CD4-positive, alpha-beta T cell treated with Interleukin-15 for 1 hour (primary cell): ENCODE measurements at regions not wholly inside any gene's neighbourhood (a gene's known extent, or its start where the extent isn't known, plus 50 kb on each side); places are given as distances from the start of the nearest gene placed in this dataset.

Source experiments
- DNase-seq: peaks from one replicate; pipeline ENCODE4 v3.0.0-alpha.2; 2020

GRCh38 chr12:116382686-116383530 lies 105.4 kb upstream of the MED13L start:
- no peak for DNase-seq

DNA sequence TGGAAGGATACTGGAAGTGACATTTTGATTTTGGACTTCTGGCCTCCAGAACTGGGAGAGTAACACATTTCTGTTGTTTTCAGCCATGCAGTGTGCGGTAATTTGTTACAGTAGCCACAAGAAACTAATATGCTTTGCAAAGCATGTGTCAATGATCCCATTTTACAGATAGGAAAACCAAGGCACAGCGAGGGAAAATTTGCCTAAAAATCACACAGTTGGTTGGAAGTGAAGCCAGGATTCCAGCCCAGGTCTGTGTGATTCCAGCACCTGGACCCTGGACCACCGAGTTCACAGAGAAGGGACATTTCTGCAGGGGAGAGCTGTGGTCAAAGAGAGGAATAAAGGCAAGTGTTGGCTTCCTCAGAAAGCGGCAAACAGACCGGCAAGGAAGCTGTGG lies 106.7 kb upstream of the MED13L start:
- DNase-seq: no peak

GRCh38 chr12:116384691-116385485 lies 107.4 kb upstream of the MED13L start:
- peak; percentile 33 for DNase-seq

- no peak for DNase-seq
Observed at GRCh38 chr12:116385486-116386217, 108.2 kb upstream of the MED13L start.

DNA sequence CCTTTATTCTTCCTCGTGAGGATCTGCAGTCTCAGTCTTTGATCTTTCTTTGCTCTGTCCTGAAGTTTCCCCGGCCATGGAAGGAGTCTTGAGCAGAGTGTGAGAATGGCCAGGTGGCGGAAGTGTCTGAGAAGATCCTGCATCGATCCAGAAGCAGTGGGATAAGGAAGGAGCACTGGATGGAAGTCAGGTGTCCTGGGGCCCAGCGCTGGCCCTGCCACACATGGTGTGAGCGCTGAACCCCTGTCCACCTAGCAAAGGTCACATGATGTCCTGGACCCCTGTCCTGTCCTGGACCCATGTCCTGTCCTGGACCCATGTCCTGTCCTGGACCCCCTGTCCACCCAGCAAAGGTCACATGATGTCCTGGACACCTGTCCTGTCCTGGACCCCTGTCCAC lies 111.8 kb upstream of the MED13L start:
- DNase-seq: no peak

DNA sequence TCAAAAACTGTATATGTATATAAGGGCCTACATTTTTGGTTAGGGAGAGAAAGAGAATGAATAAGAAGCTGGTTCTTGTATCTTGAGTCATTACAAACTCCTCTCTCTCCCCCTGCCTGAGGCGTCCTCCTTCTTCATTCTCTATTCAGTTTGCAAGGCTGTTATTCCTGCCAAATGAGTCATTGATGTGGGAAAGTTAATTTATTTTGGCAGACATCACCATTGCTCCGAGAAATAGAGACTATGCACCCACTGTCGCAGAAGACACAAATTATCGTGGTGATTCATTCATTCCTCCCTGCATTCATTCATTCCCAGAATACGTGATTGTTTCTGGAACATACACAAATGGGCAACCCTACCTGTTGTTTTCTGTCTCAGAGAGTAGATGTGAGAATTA lies 112.5 kb upstream of the MED13L start:
- no peak for DNase-seq

GRCh38 chr12:116390401-116391335 lies 113.2 kb upstream of the MED13L start:
- no peak for DNase-seq

DNA sequence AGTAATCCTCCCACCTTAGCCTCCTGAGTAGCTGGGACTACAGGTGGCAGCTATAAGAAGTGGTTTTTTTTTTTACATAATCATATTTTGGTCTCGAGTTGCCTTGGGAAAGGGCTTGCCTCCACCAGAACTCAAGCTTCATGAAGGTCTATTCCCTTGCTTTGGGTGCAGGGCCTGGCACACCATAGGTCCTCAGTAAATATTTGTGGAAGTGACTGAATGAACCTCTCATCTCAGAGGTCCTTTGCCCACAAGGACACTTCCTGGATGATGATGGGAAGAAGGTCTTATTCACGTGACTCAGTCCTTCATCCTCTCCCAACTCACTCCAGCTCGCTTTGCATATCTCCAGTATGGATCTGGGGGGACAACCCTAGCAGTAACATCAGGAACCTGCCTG lies 114.0 kb upstream of the MED13L start:
- DNase-seq: no peak

- DNase-seq: no peak
Observed at GRCh38 chr12:116392061-116392460, 114.6 kb upstream of the MED13L start.

DNA sequence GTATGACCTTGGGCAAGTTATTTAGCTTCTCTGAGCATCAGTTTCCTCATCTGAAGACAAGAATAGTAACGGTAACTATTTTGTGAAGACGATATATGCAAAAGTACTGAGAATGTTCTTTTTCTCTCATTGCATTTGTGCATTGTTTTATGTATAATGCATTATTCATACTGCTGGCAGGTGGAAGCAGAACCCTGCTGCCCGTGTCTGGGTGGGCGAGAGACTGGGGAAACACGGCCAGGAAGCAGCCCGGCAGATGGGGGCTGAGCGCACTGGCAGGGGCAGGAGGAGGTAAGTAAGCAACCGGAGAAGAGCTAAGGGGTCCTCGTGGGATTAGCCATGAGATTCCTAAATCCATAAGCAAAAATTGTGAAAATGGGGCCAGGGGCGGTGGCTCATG lies 115.8 kb upstream of the MED13L start:
- no peak for DNase-seq

- DNase-seq: no peak
Observed at GRCh38 chr12:116393859-116394650, 116.6 kb upstream of the MED13L start.

DNA sequence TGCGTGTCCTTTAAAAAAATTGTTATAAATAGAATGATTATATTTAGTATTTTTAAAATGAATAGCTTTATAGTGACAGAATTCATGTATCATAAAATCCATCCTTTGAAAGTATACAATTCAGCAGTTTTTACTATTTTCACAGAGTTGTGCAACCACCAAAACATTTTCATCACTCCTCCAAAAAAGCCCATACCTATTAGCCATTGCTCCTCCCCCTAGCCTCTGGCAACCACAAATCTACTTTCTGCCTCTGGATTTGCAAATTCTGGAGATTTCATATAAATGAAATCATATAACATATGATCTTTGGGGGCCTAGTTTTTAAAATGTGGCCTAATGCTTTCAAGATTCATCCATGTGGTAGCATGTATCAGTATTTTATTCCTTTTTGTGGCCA lies 117.9 kb upstream of the MED13L start:
- DNase-seq: no peak

GRCh38 chr12:116397148-116397547 lies 119.7 kb upstream of the MED13L start:
- no peak for DNase-seq

GRCh38 chr12:116398193-116398592 lies 120.7 kb upstream of the MED13L start:
- DNase-seq: no peak

GRCh38 chr12:116399055-116399454 lies 121.6 kb upstream of the MED13L start:
- DNase-seq: no peak

DNA sequence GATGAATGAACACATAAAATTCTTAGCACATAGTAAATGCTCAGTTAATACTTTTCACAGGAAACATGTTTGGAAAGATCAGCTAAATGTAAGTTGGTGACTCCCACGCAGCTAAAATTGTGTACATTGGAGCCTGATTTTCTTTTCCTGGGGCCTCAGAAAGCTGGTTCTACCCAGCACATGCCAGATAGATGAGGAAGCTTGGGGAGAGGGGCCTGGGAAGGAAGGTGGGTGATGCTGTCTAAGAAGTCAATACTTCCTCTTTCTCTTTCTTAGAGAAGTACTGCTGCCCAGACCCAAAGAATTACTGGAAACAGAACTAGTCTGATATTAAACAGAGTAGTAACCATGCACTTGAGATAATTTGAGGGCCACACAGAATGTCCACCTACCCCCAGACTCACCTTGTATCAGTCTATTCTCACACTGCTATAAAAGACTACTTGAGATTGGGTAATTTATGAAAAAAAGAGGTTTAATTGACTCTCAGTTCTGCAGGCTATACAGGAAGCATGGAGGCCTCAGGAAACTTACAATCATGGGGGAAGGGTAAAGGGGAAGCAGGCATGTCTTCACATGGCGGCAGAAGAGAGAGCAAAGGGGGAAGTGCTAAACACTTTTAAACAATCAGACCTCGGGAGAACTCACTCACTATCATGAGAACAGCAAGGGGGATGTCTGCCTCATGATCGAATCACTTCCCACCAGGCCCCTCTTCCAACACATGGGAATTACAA lies 123.3 kb upstream of the MED13L start:
- DNase-seq: peak; percentile 38

DNA sequence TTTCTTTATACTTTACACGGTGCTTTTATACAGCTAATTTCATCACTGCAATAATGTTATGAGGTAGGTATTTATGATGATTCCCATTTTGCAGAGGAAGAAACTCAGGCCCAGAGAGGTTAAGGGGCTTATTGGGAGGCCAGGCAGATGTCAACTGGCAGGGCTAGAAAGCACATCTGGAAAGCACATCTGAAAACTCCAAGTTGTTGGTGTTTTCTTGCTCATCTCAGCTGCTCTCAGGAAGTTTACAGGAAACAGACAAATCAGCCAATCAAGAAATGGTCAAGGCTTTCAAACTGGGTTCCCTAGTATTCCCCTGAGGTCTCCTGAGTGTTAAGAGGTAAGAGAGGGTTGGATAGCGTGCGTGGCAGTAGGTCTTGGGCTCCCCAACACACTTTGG lies 124.1 kb upstream of the MED13L start:
- DNase-seq: no peak

GRCh38 chr12:116402163-116402939 lies 124.9 kb upstream of the MED13L start:
- DNase-seq: no peak

DNA sequence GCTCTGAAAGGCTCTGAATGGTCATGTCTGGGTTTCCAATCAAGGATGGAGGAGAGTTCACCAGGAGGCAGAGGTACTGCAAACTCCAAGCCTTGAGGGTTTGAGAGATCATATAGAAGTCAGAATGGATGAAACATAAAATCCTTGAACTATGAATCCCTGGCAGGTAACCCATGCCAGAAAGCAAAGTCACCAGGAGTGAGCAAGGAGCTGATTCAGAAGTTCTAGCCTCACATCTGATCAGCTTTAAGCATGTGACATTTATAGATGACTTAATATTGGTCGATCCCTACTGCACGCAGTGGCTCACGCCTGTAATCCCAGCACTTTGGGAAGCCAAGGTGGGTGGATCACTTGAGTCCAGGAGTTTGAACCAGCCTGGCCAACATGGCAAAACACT lies 126.1 kb upstream of the MED13L start:
- DNase-seq: no peak

GRCh38 chr12:116404247-116404646 lies 126.8 kb upstream of the MED13L start:
- no peak for DNase-seq
